ENCODE measurements at regions not wholly inside any gene's neighbourhood (a gene's known extent, or its start where the extent isn't known, plus 50 kb on each side); places are given as distances from the start of the nearest gene placed in this dataset.

- no peak for DNase-seq (ENCODE audit: low read depth, low spot score)
Measured at GRCh38 chr2:107024269-107024668, 138.3 kb upstream of the ST6GAL2 start.

DNA sequence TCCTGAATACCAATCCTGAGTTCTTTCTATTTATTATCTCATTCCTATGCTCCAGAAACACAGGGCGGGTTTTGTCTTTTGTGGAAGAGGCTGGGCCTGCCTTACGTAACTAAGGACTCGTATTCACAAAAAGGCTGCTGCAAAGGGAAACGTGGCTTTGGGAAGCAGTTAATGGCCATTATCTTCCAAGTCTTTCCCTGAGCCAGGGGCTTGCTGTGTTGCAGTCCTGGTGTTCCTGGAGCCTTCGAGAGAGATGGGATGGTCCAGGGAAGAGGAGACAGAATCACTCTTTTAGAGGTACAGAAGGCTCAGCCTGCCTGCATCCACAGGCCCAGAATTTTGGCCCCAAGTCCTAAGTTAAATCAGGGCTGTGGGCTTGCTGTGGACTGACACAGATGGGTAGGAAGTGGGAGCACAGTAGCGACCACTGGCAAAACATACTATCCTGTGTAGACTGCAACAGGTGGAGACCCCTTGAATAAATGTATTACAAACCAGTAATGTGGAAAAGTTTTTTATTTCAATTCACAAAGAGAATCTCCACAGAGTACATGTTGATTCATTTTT is 139.4 kb upstream of the ST6GAL2 start:
- DNase-seq (ENCODE audit: low read depth, low spot score) = no peak

DNA sequence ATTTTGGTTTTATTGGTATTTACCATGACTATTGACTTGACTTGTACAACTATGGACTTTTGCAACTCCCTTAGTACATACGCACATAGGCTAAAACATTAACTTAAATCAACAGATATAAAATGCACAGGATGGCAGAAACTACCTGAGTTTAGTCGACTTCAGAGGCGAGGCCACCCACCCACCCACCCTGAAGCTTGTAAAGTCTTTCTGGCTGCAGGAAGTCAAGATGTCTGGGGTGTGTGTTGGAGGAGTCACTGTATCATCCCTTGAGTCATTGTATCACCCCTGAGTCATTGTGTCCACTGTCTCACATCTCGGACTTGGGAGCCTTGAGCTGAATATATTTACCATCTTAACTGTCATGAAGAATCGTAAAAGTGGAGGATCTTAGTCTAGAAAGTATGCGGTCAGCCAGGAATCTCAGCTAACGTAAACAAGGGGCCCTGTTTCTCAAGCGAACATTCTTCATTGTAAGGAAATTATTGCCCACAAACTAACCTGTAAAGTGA is 140.0 kb upstream of the ST6GAL2 start:
- DNase-seq (ENCODE audit: low read depth, low spot score) = no peak

- no peak for DNase-seq (ENCODE audit: low read depth, low spot score)
Measured at GRCh38 chr2:107027205-107027604, 141.2 kb upstream of the ST6GAL2 start.

GRCh38 chr2:107027810-107028209 is 141.8 kb upstream of the ST6GAL2 start:
- no peak for DNase-seq (ENCODE audit: low read depth, low spot score)

- DNase-seq (ENCODE audit: low read depth, low spot score) = no peak
Measured at GRCh38 chr2:107028661-107029060, 142.7 kb upstream of the ST6GAL2 start.

DNA sequence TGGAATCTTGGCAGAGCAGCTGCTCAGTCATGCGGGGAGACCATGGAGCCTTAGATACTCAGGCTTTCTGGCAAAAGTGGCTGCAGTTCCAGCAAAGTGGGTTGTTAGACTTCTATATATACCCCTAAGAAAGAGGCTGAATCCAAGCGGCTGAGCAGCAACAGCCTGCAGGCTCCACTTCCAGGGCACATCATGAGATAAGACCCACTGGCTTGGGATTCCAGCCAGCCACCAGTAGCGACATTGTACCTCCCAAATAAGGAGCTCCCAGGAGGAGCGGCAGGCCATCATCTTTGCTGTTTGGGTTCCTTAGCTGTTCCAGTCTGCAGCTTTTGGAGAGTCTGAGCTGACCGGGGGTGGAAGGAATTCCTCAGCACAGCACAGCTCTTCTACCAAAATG is 150.3 kb upstream of the ST6GAL2 start:
- no peak for DNase-seq (ENCODE audit: low read depth, low spot score)

- DNase-seq (ENCODE audit: low read depth, low spot score) = no peak
Measured at GRCh38 chr2:107062173-107062572, 176.2 kb upstream of the ST6GAL2 start.

DNA sequence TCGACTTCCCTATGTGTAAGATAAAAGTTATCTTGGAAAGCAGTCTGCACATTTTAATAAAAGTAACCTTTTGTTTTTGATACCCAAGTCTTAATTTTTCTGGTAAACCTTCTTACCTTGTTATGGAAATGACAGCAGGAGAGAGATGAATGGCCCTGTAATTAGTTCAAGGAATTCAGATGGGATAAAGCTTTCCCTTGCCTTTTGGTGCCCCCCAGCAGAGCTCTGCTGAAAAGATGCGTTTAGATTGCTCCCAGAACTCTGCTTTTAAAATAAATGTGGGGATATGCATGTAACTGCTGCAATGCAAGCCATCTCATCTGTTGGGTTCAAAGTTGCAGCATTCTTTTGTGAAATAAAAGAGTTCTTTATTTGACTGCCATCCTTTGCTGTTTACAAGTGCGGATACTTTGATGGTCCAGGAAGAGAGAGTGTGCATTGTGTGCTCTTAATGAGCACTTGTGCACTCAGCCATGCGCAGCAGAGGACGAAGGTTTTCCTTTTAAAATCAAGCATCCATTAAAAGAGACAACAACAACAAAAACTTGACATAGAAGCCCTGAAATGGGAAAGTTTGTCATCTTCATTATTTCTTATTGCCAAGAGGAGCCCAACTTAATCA is 176.7 kb upstream of the ST6GAL2 start:
- DNase-seq (ENCODE audit: low read depth, low spot score) = no peak

DNA sequence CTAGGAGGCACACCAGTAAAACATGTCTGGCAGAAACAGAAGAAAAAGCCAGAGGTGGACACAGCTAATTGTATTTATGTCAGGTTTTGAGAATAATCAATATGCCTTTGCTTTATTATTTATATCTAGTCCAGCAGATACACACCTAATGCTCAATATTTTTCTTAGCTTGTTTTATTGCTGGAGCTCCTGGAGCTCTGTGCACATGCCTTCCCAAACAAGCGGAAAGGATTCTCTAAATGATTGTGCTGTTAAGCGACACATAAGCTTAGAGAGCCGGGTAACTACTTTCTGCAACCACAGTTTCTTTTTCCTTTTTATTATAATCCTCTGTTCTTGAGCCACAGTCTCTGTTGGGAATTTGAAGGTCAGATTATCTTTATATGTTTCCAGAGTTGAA is 177.3 kb upstream of the ST6GAL2 start:
- DNase-seq (ENCODE audit: low read depth, low spot score) = no peak

DNA sequence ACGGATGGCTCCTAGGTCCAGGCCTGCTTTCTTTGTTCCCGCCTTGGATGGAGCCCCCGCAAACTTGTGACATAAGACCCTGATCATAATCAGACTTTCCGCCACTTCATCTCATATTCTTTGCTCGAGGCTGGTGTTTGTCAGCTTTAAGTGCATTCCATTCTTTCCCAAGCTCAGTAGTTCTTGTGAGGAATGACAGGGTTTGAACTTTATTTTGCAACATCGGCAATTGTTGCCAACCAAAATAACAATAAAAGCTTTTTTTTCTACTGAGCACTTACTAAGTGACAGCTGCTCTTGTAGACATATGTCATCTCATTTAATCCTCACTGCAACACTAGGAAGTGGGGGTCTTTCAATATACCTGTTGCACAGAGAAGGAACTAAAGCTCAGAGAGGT is 178.8 kb upstream of the ST6GAL2 start:
- DNase-seq (ENCODE audit: low read depth, low spot score) = no peak

DNA sequence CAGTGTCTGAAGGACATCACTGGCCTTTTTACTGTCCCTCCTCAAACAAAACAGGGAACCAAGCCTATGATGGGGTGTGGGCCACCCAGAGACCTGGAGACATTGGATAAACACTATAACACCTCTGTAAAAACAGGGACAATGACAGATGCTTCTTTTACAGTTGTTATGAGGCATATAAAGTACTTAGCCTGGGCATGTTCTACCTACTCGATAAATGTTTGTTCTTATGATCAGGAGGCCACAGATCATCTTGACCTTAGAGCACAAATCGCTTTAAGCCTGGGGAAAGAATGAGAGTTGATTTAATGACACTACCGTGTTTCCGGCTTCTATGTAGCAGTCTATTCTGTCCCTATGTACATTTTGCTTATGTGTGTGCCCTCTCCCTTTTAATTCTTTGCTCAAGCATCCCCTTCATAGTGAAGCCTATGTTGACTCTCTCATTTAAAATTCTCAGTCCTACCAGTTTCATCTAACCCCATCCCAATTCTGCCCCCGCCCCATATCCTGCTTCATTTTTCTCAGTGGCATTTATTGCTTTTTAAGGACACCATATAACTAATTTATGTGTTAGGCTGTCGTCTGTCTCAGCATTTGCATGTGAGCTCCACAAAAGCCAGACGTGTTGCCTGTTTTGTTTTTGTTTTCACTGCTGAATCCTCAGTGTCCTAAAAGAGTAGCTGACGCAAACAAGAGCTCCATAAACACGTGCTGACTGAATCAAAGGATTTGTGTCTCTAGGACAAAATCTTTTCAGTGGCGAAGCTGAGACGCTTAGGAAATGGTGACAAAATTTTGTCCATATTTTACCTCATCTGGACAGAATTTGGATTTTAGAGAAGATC is 182.3 kb upstream of the ST6GAL2 start:
- DNase-seq (ENCODE audit: low read depth, low spot score) = no peak

GRCh38 chr2:107069890-107070289 is 183.9 kb upstream of the ST6GAL2 start:
- no peak for DNase-seq (ENCODE audit: low read depth, low spot score)

- no peak for DNase-seq (ENCODE audit: low read depth, low spot score)
Measured at GRCh38 chr2:107072150-107072940, 186.4 kb upstream of the ST6GAL2 start.

GRCh38 chr2:107078584-107078983 is 192.6 kb upstream of the ST6GAL2 start:
- DNase-seq (ENCODE audit: low read depth, low spot score) = no peak

DNA sequence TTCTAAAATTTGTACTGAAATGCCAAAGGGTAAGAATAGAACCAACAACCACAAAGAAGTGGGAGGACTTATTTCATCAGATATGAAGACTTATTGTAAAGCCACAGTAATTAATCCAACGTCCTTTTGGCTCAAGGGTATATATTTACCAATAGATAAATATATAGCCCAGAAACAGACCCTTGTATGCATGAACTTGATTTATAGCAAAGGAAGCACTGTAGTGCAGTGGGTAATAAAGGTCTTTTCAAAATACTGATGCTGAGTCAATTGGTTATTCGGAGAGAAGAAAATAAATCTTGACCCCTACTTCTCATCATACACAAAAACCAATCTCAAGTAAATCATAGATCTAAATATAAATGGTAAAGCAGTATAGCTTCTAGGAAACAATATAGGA is 200.5 kb upstream of the ST6GAL2 start:
- DNase-seq (ENCODE audit: low read depth, low spot score) = no peak

- DNase-seq (ENCODE audit: low read depth, low spot score) = no peak
Measured at GRCh38 chr2:107088156-107088555, 202.2 kb upstream of the ST6GAL2 start.

- no peak for DNase-seq (ENCODE audit: low read depth, low spot score)
Measured at GRCh38 chr2:107091163-107091864, 205.3 kb upstream of the ST6GAL2 start.

DNA sequence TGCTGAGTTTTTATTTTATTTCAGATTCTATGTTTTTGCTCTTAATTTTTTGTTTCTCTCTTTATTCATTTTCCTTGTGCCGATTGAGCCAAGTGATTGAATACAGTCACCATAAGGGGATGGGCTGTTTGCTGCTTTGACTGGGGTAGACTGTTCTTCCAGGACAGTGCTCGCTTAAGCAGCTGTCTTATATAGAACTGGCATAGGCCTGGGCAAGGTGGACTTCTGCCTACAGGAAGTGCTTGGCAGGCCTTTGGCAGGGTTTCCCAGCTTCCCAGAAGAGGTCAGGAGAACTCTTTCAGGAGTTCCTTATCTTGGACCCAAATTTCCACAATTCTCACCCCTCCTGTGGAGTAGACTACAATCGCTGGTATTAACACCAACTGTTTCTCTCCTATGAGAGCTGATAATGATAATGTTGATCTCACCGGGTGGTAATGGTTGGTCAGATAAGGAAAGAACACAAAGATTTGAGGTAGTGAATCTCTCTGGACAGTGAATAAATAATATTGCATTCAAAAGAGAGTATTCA is 207.5 kb upstream of the ST6GAL2 start:
- DNase-seq (ENCODE audit: low read depth, low spot score) = no peak

DNA sequence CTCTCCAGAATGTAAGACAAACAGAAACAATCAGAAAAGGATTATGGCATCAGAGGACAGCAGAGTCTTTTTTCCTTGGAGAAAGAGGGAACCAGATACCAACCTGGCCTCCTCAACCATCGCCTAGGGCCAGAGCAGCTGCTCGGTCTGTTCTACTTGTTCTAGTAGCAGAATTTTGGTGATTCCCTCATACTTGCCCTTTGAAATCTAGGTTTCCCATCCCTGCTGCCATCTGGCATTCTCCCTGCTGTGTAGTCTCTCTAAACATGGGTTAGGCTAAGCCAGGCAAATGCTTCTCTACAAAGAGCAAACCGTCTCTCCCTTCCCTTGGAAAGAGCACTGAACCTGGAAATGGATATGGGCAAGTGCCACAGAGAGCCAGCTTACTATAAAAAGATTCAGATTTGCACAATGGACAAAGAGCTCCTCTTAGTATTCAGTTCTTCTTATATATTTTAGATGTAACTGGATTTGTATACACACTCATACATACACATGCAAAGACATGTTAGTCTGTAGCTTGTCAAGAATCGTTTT is 208.6 kb upstream of the ST6GAL2 start:
- no peak for DNase-seq (ENCODE audit: low read depth, low spot score)

DNA sequence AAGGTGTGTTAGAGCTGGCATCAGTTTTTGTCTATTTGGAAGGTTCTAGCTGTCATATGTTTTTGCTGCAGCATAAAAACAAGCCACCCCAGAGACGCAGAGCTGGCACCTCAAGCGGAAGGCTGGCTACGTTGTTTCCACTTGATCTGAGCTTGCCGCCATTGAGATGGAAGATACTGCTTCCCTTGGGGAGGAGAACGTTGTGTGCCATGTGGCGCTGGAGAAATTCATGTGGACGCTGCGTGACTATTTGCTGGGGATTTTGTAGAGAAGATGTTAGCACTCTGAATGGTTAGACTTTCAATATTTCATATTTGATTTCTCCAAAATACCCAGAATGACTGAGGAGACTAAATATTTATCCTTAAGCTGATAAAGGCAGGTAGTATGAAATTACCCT is 216.2 kb upstream of the ST6GAL2 start:
- no peak for DNase-seq (ENCODE audit: low read depth, low spot score)
